HUDEP-2 (cell line): ENCODE measurements at regions not wholly inside any gene's neighbourhood (a gene's known extent, or its start where the extent isn't known, plus 50 kb on each side); places are given as distances from the start of the nearest gene placed in this dataset.

Experiments used
- DNase-seq, 76 experiments: peaks; one replicate each; lab custom pipeline; 2025; ENCODE audit not compliant: unreplicated experiment in 76 of 76; lab: John Stamatoyannopoulos, UW

- DNase-seq = no peak
Measured at GRCh38 chr11:27861706-27862430, 161.6 kb upstream of the BDNF start.

DNA sequence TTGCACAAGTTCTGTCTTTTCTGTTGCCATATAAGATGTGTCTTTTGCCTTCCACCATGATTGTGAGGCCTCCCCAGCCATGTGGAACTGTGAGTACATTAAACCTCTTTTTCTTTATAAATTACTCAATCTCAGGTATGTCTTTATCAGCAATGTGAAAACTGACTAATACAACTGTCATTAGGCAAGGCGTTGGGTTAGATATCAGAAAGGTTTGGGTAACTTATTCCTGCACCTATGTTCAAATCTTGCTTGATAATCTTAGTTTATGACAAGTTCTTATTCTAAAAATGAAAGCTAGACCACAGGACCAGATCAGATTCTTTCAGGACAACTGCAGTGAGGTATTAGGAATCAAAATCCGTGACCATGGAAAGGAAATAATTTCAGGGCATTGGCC lies 160.6 kb upstream of the BDNF start:
- no peak for DNase-seq

DNA sequence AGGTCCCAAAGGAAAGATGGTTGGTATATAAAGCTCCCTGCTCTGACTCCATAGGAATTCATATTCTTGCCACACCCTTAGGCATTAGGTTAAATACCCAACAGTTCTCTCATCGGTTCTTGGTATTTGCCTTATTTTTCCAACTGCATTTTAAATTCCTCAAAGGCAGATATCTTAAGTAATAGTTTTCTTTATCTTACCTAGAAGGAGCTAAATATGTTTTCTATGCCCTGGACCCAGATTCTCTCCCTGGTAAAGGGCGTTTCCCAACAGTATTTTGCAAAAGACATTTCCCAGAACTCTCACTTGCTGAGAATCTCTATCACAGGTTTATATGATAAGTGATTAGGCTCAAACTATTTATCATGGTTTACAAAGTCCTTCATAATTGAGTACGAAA lies 158.6 kb upstream of the BDNF start:
- DNase-seq = no peak

DNA sequence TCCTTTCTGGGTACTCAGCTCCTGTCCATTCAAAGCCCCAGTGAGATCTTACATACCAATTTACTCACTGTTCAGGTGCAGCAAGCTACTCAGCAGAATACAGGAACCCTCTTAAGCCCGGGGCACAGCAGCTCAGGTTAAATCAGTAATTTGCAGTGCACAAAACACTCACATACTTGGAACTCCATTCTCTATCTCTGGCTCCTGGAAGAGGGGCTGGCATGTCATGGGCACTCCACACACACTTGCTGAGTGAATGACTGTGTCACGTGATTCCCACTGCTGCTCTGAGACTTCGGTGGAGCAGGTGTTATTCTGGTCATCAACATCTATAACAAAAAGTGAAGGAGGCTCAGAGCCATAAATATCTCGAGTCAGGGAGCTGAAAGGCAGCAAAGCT lies 157.3 kb upstream of the BDNF start:
- no peak for DNase-seq

- DNase-seq = no peak
Measured at GRCh38 chr11:27857014-27857413, 156.8 kb upstream of the BDNF start.

GRCh38 chr11:27848423-27848822 lies 148.2 kb upstream of the BDNF start:
- DNase-seq = no peak

- DNase-seq = no peak
Measured at GRCh38 chr11:27847496-27847895, 147.2 kb upstream of the BDNF start.

DNA sequence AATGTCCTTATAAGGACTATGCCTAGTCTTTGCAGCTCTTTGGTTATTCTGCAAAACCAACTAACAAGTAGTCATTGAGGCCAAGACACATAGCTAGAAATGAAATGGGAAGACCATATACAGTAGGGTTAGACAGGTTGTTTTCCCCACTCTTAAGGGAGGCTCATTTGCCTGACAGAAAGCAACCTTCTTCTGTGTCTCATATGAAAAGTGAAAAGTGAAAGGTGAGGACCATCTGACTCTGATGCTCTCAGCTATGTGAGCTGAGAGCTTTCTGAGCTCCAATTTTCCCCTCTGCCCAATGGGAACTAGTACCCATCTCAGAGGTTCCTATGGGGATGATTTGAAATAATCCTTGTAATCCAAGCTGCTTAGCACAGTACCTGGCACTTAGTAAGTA lies 142.0 kb upstream of the BDNF start:
- no peak for DNase-seq

GRCh38 chr11:27841023-27841422 lies 140.8 kb upstream of the BDNF start:
- DNase-seq = no peak

- peak in 5 of 76 experiments; percentile 2 to 37 (median 7) for DNase-seq
Measured at GRCh38 chr11:27839226-27839913, 139.1 kb upstream of the BDNF start.

- DNase-seq = no peak
Measured at GRCh38 chr11:27838674-27839073, 138.4 kb upstream of the BDNF start.

DNA sequence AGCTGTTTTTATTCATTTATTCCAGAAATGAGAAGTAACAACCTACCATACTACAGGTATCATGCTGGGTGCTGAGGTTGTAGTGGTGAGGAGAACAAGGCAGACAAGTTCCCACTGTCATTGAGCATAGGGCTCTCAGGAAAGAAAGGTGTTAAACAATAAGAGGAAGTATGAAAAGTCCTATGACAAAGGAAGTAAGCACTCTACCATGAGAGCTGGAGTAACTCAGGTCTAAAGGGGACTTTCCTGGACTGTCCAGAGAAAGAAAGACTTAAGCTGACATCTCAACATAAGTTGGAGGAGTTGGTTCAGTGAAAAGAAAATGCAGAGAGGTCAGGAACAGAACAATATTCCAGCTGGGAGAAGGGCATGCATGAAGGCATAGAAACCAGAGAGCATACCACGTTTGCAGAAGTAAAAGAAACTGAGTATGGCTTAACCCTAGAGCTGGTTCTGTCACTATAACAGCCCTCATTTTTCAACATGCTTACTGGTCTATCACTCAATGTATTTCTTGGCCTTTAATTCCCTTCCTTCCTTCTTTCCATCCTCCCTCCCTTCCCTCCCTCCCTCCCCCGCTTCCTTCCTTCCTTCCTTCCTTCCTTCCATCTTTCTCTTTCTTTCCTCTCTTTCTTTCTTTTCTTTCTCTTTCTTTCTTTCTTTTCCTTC lies 137.8 kb upstream of the BDNF start:
- DNase-seq = no peak

- peak in 1 of 76 experiments; percentile 3 for DNase-seq
Measured at GRCh38 chr11:27830206-27830605, 130.0 kb upstream of the BDNF start.

DNA sequence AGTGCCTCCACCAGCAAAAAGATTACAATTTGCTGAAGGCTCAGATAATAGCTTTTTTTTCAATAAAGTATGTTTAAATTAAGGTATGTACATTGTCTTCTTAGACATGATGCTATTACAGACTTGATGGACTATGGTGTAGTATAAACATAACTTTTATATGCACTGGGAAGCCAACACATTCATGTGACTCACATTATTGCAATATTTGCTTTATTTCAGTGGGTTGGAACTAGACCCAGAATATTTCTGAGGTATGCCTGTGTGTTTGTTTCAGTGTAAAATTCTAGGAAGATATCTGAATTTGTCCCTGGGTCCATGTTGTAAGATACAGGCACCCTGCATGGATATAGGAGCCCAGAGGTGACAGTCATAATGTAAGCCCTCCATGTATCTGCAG lies 120.0 kb upstream of the BDNF start:
- no peak for DNase-seq

GRCh38 chr11:27816197-27816596 lies 115.9 kb upstream of the BDNF start:
- DNase-seq = no peak

- DNase-seq = no peak
Measured at GRCh38 chr11:27812341-27812740, 112.1 kb upstream of the BDNF start.

GRCh38 chr11:27807596-27807995 lies 107.3 kb upstream of the BDNF start:
- no peak for DNase-seq

DNA sequence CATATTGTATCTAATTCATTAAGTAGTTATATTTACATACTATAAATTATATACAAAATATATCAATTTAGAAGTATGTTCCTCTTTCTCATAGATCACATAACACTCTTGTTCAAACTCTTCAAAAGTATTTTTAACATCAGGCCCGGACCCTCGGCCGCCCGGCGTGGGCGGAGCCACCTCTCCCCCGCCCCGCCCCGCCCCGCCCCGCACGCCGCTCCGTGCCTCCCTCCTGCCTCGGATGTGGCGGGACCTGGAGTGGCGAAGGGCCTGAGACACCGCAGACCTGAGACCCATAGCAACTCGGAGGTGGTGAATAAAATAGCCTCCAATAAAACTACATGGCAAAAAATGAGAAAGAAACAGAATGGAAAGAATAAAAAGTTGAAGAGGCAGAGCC lies 105.9 kb upstream of the BDNF start:
- no peak for DNase-seq

DNA sequence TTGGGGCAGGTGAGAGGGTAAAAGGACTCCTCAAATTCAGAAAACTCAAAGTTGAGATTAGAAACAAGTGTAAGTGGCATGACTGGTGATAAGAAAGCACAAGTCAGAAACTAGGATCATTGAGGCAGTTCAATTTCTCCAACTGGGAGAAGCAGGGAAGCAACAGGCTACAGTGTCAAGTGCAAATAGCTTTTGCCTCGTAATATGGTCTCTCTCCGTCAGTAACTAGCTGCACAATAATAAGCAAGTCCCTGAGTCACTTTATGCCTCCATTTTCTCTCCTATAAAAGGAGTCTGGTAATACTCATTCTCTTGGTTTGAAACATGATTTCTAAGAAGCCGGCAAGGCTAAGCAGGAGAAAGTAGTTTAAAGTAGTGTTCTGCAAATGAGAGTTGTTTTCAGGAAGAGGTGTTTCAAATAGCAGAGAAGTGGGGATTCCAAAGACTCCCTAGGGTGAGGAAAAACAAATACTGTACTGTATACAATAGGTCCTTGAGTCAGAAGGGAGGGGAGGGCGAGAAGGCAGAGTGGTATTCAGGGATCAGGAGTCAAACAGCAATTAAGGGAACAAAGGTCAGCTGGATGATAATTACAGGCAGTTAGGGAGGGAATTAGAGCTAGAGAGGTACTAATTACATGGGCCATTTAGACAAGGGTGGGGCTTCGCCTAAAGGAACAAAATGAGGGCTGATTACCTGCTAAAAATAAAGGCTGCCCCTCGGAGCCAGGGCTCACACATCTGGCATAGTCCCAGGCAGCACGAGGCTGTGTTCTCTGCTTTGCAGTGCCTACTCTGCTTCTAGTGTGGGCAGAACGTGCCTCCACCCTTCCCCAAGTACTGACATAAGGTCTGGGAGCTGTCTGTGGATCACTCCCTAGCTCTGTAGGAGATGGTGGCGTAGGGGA lies 96.0 kb upstream of the BDNF start:
- no peak for DNase-seq

- DNase-seq = no peak
Measured at GRCh38 chr11:27786864-27787263, 86.6 kb upstream of the BDNF start.

DNA sequence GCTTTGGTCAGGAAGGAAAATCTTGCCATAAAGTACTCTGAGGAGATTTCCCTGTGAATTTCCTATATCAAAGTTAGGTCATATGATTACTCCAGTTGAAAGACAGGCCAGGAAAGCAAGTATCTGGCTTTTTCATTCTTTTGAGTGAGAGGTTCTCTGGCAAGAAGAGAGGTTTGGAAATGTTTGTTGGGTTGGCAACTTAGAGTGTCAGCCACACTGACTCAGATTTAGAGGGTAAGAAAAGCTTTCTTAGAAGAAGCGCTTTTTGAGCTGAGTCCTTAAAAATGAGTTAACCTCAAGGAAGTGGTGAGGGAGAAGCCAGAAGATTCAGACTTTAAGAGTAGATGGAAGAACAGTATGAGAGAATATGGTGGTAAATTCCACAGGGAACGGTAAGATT lies 86.1 kb upstream of the BDNF start:
- DNase-seq = no peak
